ENCODE measurements at regions not wholly inside any gene's neighbourhood (a gene's known extent, or its start where the extent isn't known, plus 50 kb on each side); places are given as distances from the start of the nearest gene placed in this dataset.
A peak's percentile ranks its signal among the peaks of the same experiment; 100 is the strongest.

DNA sequence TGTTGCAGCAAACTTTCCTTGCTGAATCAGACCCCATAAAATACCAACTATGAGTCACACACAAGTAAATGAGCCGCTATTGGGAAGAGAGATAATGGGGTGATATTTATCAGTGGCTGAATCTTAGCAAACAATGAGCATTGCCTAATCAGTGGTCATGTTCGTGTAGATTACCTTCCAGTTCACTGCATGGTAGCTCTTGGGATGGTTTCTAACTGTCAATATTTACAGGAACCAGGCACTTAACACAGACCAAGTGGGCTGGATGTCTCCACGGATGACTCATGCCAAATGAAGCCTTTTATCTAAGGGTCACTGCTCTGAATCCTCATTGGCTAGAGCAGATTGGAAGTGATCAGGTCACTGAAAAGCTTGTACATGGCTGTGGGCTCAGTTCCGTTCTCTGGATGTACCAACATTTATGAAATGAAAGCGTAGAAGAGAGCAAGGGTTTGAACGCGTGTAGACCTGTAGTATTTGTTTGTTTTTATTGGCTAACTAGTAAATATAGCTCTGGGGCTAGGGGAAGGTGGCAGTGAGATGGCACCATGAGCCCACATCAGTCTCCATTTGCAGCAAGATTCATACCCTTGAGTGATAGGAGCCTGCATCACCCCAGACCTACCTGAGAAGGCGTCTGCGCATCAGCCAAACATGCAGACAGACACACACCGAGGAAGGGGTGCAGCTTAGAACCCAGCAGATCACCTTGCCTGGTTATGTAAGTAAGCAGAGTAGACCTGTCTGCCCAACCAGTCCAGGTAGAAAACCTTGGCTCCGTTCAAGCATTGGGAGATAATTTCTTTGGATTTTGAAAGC, 153.3 kb downstream of the TOMM20 start (continued):
- TF ChIP-seq ZBTB44 (tag by site-specific recombination; IDR thresholded peaks at IDR 0.05), result no peak
- no peak for TF ChIP-seq ZNF350 (tag by site-specific recombination; IDR thresholded peaks at IDR 0.05)
- no peak for TF ChIP-seq CTCF (tag by site-specific recombination; IDR thresholded peaks at IDR 0.05)
- peak; percentile 84 for TF ChIP-seq PRDM1 (tag by site-specific recombination; IDR thresholded peaks at IDR 0.05)
- no peak for TF ChIP-seq BCL6B (tag by site-specific recombination; IDR thresholded peaks at IDR 0.05)
- peak; percentile 85 for TF ChIP-seq ZFP69B (tag by site-specific recombination; IDR thresholded peaks at IDR 0.05)
- TF ChIP-seq MZF1 (tag by site-specific recombination; IDR thresholded peaks at IDR 0.05; ENCODE audit: borderline replicate concordance), result no peak
- TF ChIP-seq ZNF324 (tag by site-specific recombination; IDR thresholded peaks at IDR 0.05), result peak; percentile 87; the same call in 1 of the 2 replicates
- TF ChIP-seq ZNF449 (tag by site-specific recombination; IDR thresholded peaks at IDR 0.05), result peak; percentile 46; the same call in 1 of the 2 replicates
- no peak for TF ChIP-seq ZNF311 (tag by site-specific recombination; IDR thresholded peaks at IDR 0.05; ENCODE audit: borderline replicate concordance)
- 0 out of 2 replicates have a peak, but pooled peaks have one; percentile 60 for TF ChIP-seq ZNF2 (tag by site-specific recombination; IDR thresholded peaks at IDR 0.05)
- peak; percentile 96 for TF ChIP-seq INSM2 (tag by site-specific recombination; IDR thresholded peaks at IDR 0.05)
- TF ChIP-seq SCRT1 (tag by site-specific recombination; IDR thresholded peaks at IDR 0.05; ENCODE audit: borderline replicate concordance), result no peak
- TF ChIP-seq ZEB2 (tag by site-specific recombination; IDR thresholded peaks at IDR 0.05), result peak; percentile 100
- TF ChIP-seq KLF7 (tag by site-specific recombination; IDR thresholded peaks at IDR 0.05; ENCODE audit: borderline replicate concordance), result no peak
- peak; percentile 61; the same call in 1 of the 2 replicates for TF ChIP-seq BCL11A (tag by site-specific recombination; IDR thresholded peaks at IDR 0.05; ENCODE audit: low read depth)
- no peak for TF ChIP-seq RBAK (tag by site-specific recombination; IDR thresholded peaks at IDR 0.05)
- no peak for TF ChIP-seq ZNF501 (tag by site-specific recombination; IDR thresholded peaks at IDR 0.05)
- TF ChIP-seq ZNF16 (tag by site-specific recombination; IDR thresholded peaks at IDR 0.05; ENCODE audit: low read depth), result no peak
- TF ChIP-seq, protein P1, sequence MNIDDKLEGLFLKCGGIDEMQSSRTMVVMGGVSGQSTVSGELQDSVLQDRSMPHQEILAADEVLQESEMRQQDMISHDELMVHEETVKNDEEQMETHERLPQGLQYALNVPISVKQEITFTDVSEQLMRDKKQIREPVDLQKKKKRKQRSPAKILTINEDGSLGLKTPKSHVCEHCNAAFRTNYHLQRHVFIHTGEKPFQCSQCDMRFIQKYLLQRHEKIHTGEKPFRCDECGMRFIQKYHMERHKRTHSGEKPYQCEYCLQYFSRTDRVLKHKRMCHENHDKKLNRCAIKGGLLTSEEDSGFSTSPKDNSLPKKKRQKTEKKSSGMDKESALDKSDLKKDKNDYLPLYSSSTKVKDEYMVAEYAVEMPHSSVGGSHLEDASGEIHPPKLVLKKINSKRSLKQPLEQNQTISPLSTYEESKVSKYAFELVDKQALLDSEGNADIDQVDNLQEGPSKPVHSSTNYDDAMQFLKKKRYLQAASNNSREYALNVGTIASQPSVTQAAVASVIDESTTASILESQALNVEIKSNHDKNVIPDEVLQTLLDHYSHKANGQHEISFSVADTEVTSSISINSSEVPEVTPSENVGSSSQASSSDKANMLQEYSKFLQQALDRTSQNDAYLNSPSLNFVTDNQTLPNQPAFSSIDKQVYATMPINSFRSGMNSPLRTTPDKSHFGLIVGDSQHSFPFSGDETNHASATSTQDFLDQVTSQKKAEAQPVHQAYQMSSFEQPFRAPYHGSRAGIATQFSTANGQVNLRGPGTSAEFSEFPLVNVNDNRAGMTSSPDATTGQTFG (tag by site-specific recombination; IDR thresholded peaks at IDR 0.05; ENCODE audit: borderline replicate concordance), result no peak
- no peak for TF ChIP-seq SETDB1 (IDR thresholded peaks at IDR 0.05; ENCODE audit: insufficient read length, low read length)
- TF ChIP-seq PRDM2 (tag by site-specific recombination; IDR thresholded peaks at IDR 0.05; ENCODE audit: borderline replicate concordance), result no peak

Data from HEK293 (cell line).